Loucy (cell line): ENCODE measurements at regions not wholly inside any gene's neighbourhood (a gene's known extent, or its start where the extent isn't known, plus 50 kb on each side); places are given as distances from the start of the nearest gene placed in this dataset.

Source experiments
- H2AFZ ChIP-seq: fragments of 200-600 bp; sonication (generic); 2 replicates; pipeline ENCODE4 v1.6.0; 2016; ENCODE audit warnings: antibody characterized with exemption, mild to moderate bottlenecking, low read length, moderate library complexity
- H3F3A ChIP-seq: fragments of 200-600 bp; 2 replicates; pipeline ENCODE4 v1.6.0; 2016; ENCODE audit warnings: antibody characterized with exemption, low read depth, mild to moderate bottlenecking
- H3K27me3 ChIP-seq: fragments of 200-600 bp; sonication (generic); 2 replicates; pipeline ENCODE4 v1.6.1; 2014; ENCODE audit warnings: low read length, mild to moderate bottlenecking; ENCODE audit not compliant: insufficient read depth, poor library complexity, severe bottlenecking
- H3K36me3 ChIP-seq: fragments of 200-600 bp; sonication (generic); 2 replicates; pipeline ENCODE4 v1.6.1; 2016; ENCODE audit warnings: low read length; ENCODE audit not compliant: insufficient read depth
- H3K4me1 ChIP-seq: fragments of 200-600 bp; sonication (generic); 2 replicates; pipeline ENCODE4 v1.5.1; 2014; ENCODE audit warnings: low read length, mild to moderate bottlenecking; ENCODE audit not compliant: insufficient read depth, poor library complexity, severe bottlenecking
- H3K4me2 ChIP-seq: fragments of 200-600 bp; sonication (generic); 2 replicates; pipeline ENCODE4 v1.6.0; 2014; ENCODE audit warnings: antibody characterized with exemption, low read length, low read depth, mild to moderate bottlenecking; ENCODE audit not compliant: poor library complexity, severe bottlenecking
- H3K4me3 ChIP-seq: fragments of 200-600 bp; sonication (generic); 2 replicates; pipeline ENCODE4 v1.5.1; 2014; ENCODE audit warnings: low read length, mild to moderate bottlenecking, mixed read lengths; ENCODE audit not compliant: poor library complexity, severe bottlenecking
- H3K79me2 ChIP-seq: fragments of 200-600 bp; sonication (generic); 2 replicates; pipeline ENCODE4 v1.6.1; 2014; ENCODE audit warnings: low read length; ENCODE audit not compliant: insufficient read depth
- H3K9ac ChIP-seq: fragments of 200-600 bp; sonication (generic); 2 replicates; pipeline ENCODE4 v1.6.0; 2014; ENCODE audit warnings: mild to moderate bottlenecking, low read depth, low read length, moderate library complexity; ENCODE audit not compliant: poor library complexity, severe bottlenecking
- H3K9me2 ChIP-seq: fragments of 200-600 bp; sonication (generic); replicated peaks from 2 replicates; pipeline ENCODE4 v1.6.1; 2016; ENCODE audit warnings: low read depth, low read length, mixed read lengths
- H3K9me3 ChIP-seq: fragments of 200-600 bp; sonication (generic); 2 replicates; pipeline ENCODE4 v1.6.1; 2014; ENCODE audit warnings: mild to moderate bottlenecking, antibody characterized with exemption, low read length, low read depth; ENCODE audit not compliant: insufficient read depth
- H4K20me1 ChIP-seq: fragments of 200-600 bp; sonication (generic); 2 replicates; pipeline ENCODE4 v1.6.0; 2014; ENCODE audit warnings: antibody characterized with exemption, low read length, mild to moderate bottlenecking; ENCODE audit not compliant: insufficient read depth, poor library complexity, severe bottlenecking
- EZH2phosphoT487 ChIP-seq: fragments of 200-600 bp; IDR thresholded peaks from 2 replicates; pipeline ENCODE4 v1.6.1; 2018; ENCODE audit warnings: antibody characterized with exemption, mild to moderate bottlenecking, moderate library complexity, borderline replicate concordance
- TF ChIP-seq, protein P1 (sequence below): fragments of 200-600 bp; sonication (generic); conservative IDR thresholded peaks from 2 replicates; pipeline ENCODE4 v1.5.1; 2014; ENCODE audit warnings: mild to moderate bottlenecking, antibody characterized with exemption, low read length

- Histone ChIP-seq H3K9me2 (no peaks in the 10 kb centered on the region), H2AFZ (no peak overlapping the region)
Measured at GRCh38 chr6:128659878-128660622, 139.7 kb upstream of the PTPRK start.

DNA sequence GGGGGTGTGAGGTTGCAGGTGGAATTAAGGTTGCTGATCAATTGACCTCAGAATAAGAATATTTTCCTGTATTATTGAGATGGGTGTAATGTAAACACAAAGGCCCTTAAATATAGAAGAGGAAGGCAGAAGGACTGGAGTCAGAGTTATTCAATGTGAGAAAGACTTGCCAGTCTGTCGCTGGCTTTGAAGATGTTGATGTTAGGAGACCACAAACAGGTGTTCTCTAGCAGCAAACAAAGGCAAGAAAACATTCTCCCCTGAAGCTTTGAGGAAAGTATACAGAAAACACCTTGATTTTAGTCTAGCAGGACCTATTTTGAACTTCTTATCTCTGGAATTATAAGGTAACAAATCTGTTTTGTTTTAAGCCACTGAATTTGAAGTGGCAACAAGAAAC lies 138.9 kb upstream of the PTPRK start:
- H3F3A ChIP-seq = no peaks in the 10 kb centered on the region
- no peaks in the 10 kb centered on the region for H3K4me1 ChIP-seq
- H3K4me3 ChIP-seq = no peak overlapping the region
- no peaks in the 10 kb centered on the region for H3K27me3 ChIP-seq
- H3K9me3 ChIP-seq = no peaks in the 10 kb centered on the region
- H3K4me2 ChIP-seq = no peak overlapping the region
- no peak overlapping the region for H3K9ac ChIP-seq
- no peaks in the 10 kb centered on the region for H3K36me3 ChIP-seq
- no peaks in the 10 kb centered on the region for H3K9me2 ChIP-seq
- H3K79me2 ChIP-seq = no peaks in the 10 kb centered on the region
- H2AFZ ChIP-seq = no peak overlapping the region
- H4K20me1 ChIP-seq = no peaks in the 10 kb centered on the region
- no peak for TF ChIP-seq EZH2phosphoT487
- TF ChIP-seq, protein P1, sequence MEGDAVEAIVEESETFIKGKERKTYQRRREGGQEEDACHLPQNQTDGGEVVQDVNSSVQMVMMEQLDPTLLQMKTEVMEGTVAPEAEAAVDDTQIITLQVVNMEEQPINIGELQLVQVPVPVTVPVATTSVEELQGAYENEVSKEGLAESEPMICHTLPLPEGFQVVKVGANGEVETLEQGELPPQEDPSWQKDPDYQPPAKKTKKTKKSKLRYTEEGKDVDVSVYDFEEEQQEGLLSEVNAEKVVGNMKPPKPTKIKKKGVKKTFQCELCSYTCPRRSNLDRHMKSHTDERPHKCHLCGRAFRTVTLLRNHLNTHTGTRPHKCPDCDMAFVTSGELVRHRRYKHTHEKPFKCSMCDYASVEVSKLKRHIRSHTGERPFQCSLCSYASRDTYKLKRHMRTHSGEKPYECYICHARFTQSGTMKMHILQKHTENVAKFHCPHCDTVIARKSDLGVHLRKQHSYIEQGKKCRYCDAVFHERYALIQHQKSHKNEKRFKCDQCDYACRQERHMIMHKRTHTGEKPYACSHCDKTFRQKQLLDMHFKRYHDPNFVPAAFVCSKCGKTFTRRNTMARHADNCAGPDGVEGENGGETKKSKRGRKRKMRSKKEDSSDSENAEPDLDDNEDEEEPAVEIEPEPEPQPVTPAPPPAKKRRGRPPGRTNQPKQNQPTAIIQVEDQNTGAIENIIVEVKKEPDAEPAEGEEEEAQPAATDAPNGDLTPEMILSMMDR = no peak

More at GRCh38 chr6:128659878-128660622, 139.7 kb upstream of the PTPRK start:
- Histone ChIP-seq H3K27me3 (no peaks in the 10 kb centered on the region), H3F3A (no peaks in the 10 kb centered on the region), H3K4me2 (no peak overlapping the region), H3K9ac (no peak overlapping the region), H4K20me1 (no peaks in the 10 kb centered on the region), H3K4me3 (no peak overlapping the region), H3K9me3 (no peaks in the 10 kb centered on the region), H3K79me2 (no peaks in the 10 kb centered on the region), H3K36me3 (no peaks in the 10 kb centered on the region), H3K4me1 (no peaks in the 10 kb centered on the region)
- no peak for TF ChIP-seq EZH2phosphoT487
- TF ChIP-seq, protein P1 = no peak

DNA sequence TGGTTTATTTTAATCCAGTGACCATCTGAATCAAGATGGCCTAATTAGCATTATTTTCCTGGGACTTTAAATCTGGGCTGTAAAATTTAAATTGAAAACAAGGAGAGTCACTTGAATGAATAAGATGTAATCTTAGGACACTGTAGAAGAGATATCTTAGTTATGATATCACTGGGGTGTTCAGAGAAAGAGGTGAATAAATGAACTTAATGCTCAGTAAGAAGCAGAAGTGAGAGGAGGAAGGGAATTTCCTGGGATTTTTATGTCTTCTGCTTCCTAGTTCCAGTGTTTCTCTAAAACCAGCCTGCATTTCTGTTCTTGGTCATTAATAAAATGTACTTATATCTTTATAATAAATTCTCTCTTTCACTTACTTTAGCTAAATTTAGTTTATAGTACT lies 136.8 kb upstream of the PTPRK start:
- H3K79me2 ChIP-seq = no peaks in the 10 kb centered on the region
- H3K9me2 ChIP-seq = no peaks in the 10 kb centered on the region
- H3K4me1 ChIP-seq = no peaks in the 10 kb centered on the region
- no peaks in the 10 kb centered on the region for H3K36me3 ChIP-seq
- no peaks in the 10 kb centered on the region for H3K9me3 ChIP-seq
- no peaks in the 10 kb centered on the region for H3F3A ChIP-seq
- TF ChIP-seq, protein P1 = no peak
- TF ChIP-seq EZH2phosphoT487 = no peak
- no peak overlapping the region for H3K4me2 ChIP-seq
- H3K4me3 ChIP-seq = no peak overlapping the region
- H4K20me1 ChIP-seq = no peaks in the 10 kb centered on the region
- H2AFZ ChIP-seq = no peak overlapping the region
- no peak overlapping the region for H3K9ac ChIP-seq
- H3K27me3 ChIP-seq = no peaks in the 10 kb centered on the region
